ENCODE measurements at regions not wholly inside any gene's neighbourhood (a gene's known extent, or its start where the extent isn't known, plus 50 kb on each side); places are given as distances from the start of the nearest gene placed in this dataset.

GRCh38 chr2:72035518-72036172 lies 112.0 kb downstream of the CYP26B1 start:
- TF ChIP-seq POLR2A (IDR thresholded peaks at IDR 0.05; ENCODE audit: low read depth, low read length) (no peak), TAF1 (IDR thresholded peaks at IDR 0.05; ENCODE audit: borderline replicate concordance, low read depth, low read length) (no peak)
